ENCODE measurements at regions not wholly inside any gene's neighbourhood (a gene's known extent, or its start where the extent isn't known, plus 50 kb on each side); places are given as distances from the start of the nearest gene placed in this dataset.
A peak's percentile ranks its signal among the peaks of the same experiment; 100 is the strongest.

GRCh38 chr5:128836571-128836970 is 128.7 kb upstream of the SLC27A6 start:
- DNase-seq = no peak
- H3K4me1 ChIP-seq = no peaks in the 10 kb centered on the region
- no peaks in the 10 kb centered on the region for H3K9me3 ChIP-seq
- no peak for TF ChIP-seq POLR2A (IDR thresholded peaks at IDR 0.05)
- TF ChIP-seq CTCF (IDR thresholded peaks at IDR 0.05) = no peak
- H3K36me3 ChIP-seq = no peaks in the 10 kb centered on the region
- no peaks in the 10 kb centered on the region for H3K27me3 ChIP-seq
- no peak overlapping the region for H3K4me3 ChIP-seq
- H3K27ac ChIP-seq = no peak overlapping the region

- no peaks in the 10 kb centered on the region for H3K27me3 ChIP-seq
- no peaks in the 10 kb centered on the region for H3K4me1 ChIP-seq
- no peak overlapping the region for H3K4me3 ChIP-seq
- TF ChIP-seq CTCF (IDR thresholded peaks at IDR 0.05) = no peak
- no peak for TF ChIP-seq POLR2A (IDR thresholded peaks at IDR 0.05)
- H3K36me3 ChIP-seq = no peaks in the 10 kb centered on the region
- no peak overlapping the region for H3K27ac ChIP-seq
- H3K9me3 ChIP-seq = no peaks in the 10 kb centered on the region
- no peak for DNase-seq
Observed at GRCh38 chr5:128838623-128839022, 126.7 kb upstream of the SLC27A6 start.

DNA sequence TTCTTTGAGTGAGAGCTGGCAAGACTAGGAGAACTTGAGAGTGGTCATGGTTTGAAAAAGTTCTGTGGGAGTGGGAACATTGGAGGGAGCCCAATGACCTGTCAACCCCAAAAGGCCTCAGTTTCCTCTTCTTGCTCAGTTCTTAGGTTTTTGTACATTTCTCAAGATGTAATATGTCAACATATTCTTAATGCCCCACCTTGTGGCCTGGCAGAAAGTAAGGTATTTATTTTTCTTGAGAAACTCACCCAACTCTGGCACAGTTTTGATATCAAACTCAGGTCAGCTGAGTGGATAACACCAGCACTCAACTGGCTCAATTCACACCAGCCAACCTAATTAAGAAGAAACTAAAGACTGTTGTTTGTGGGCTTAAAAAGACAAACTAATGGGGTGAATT is 123.0 kb upstream of the SLC27A6 start:
- H3K27me3 ChIP-seq = no peaks in the 10 kb centered on the region
- TF ChIP-seq POLR2A (IDR thresholded peaks at IDR 0.05) (no peak), CTCF (IDR thresholded peaks at IDR 0.05) (no peak)
- DNase-seq = no peak
- no peaks in the 10 kb centered on the region for H3K9me3 ChIP-seq
- no peak overlapping the region for H3K4me3 ChIP-seq
- H3K27ac ChIP-seq = no peak overlapping the region
- no peaks in the 10 kb centered on the region for H3K4me1 ChIP-seq
- no peaks in the 10 kb centered on the region for H3K36me3 ChIP-seq

DNA sequence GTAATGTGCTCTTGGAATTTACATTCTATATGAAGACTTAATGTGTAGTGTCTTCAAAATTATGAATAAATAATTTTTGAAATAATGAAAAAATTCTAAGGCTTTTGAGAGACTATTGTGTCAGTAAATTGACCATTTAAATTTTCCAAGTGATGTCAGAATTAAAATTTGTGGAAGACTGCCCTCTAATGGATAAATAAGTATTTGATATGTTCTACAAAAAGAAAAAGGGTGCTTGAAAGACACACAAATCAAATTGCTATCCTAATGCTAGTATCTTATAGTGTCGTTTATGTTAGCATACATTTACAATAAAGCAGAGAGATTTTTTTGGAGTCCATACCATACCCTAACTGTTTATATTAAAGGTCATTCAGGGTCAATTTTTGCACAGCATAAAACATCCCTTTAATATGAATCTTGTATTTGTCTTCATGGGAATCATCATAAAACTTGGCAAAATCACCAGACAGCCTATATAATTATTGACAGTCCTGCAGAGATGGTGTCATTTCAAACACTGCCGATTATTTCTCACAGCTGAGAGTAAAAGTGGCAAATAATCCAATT is 120.8 kb upstream of the SLC27A6 start:
- H3K9me3 ChIP-seq = peaks cover 0 to under 1% (median 0%) of the 10 kb centered on the region in 4 donors
- TF ChIP-seq CTCF (IDR thresholded peaks at IDR 0.05) = peak in 2 of 6 experiments; percentile 6 to 16
- no peak for TF ChIP-seq POLR2A (IDR thresholded peaks at IDR 0.05)
- H3K27ac ChIP-seq = no peak overlapping the region
- H3K4me1 ChIP-seq = no peaks in the 10 kb centered on the region
- no peak for DNase-seq
- H3K27me3 ChIP-seq = no peaks in the 10 kb centered on the region
- no peak overlapping the region for H3K4me3 ChIP-seq
- H3K36me3 ChIP-seq = no peaks in the 10 kb centered on the region

GRCh38 chr5:128850049-128850448 is 115.2 kb upstream of the SLC27A6 start:
- no peak for DNase-seq
- Histone ChIP-seq H3K4me1 (no peaks in the 10 kb centered on the region), H3K4me3 (no peak overlapping the region), H3K27me3 (no peaks in the 10 kb centered on the region), H3K27ac (no peak overlapping the region), H3K9me3 (peaks cover 0 to 8% (median 0%) of the 10 kb centered on the region in 4 donors), H3K36me3 (no peaks in the 10 kb centered on the region)
- TF ChIP-seq POLR2A (IDR thresholded peaks at IDR 0.05) (no peak), CTCF (IDR thresholded peaks at IDR 0.05) (no peak)

DNA sequence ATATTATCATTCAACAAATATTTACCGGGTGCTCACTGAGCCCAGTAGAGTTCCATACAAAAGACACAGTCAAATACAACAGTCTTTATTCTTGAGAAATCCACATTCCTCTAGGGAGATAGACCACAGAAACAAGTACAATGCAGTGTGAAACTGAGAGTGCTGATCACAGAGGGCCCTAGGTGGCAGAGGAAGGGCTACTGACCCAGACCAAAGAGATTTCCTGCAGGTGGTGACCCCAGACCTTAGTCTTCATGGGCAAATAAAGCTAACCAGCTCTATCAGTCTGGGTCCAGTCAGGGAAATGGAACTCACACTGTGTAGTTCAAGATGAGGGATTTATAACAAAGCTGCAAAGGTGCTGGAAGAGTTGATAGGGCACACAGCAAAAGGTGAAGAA is 110.4 kb upstream of the SLC27A6 start:
- H3K27ac ChIP-seq = no peak overlapping the region
- H3K4me1 ChIP-seq = no peaks in the 10 kb centered on the region
- H3K9me3 ChIP-seq = peaks cover 0 to 2% (median 0%) of the 10 kb centered on the region in 4 donors
- H3K4me3 ChIP-seq = no peak overlapping the region
- no peak for DNase-seq
- H3K36me3 ChIP-seq = no peaks in the 10 kb centered on the region
- no peaks in the 10 kb centered on the region for H3K27me3 ChIP-seq
- TF ChIP-seq POLR2A (IDR thresholded peaks at IDR 0.05) = no peak
- no peak for TF ChIP-seq CTCF (IDR thresholded peaks at IDR 0.05)

All from Peyer's patch (tissue), 4 donors.